Left lung (tissue), 4 donors: ENCODE measurements at regions not wholly inside any gene's neighbourhood (a gene's known extent, or its start where the extent isn't known, plus 50 kb on each side); places are given as distances from the start of the nearest gene placed in this dataset.
"Not testable (repeated sequence)": the region's sequence is repeated elsewhere in the genome, so short reads cannot be mapped to it uniquely, and the experiment has no call there.

Experiments used
- ATAC-seq: fragments of 200-7000 bp; cut with Tn5 transposase; one replicate; pipeline ENCODE4 v1.9.1; 2020; ENCODE audit warnings: moderate library complexity
- DNase-seq, 4 donors: peaks; one replicate each; pipeline ENCODE4 v3.0.0-alpha.2; 2013 to 2020
- H3K27ac ChIP-seq, 2 donors: fragments of 200-600 bp; sonication (generic) in 1 of 2; one replicate each; pipeline versions ENCODE4 v1.5.0 to v1.8.0; 2020 to 2021
- H3K27me3 ChIP-seq, 2 donors: fragments of 200-600 bp; sonication (generic) in 1 of 2; one replicate each; pipeline versions ENCODE4 v1.5.0 to v1.8.0; 2020 to 2021
- H3K36me3 ChIP-seq, 2 donors: fragments of 200-600 bp; sonication (generic) in 1 of 2; one replicate each; pipeline versions ENCODE4 v1.5.0 to v1.8.0; 2020 to 2021
- H3K4me1 ChIP-seq, 2 donors: fragments of 200-600 bp; one replicate each; pipeline ENCODE4 v1.8.0; 2021
- H3K4me3 ChIP-seq, 2 donors: fragments of 200-600 bp; sonication (generic) in 1 of 2; one replicate each; pipeline versions ENCODE4 v1.5.0 to v1.8.0; 2020 to 2021; ENCODE audit warnings: mild to moderate bottlenecking in 1 of 2
- H3K9me3 ChIP-seq, 2 donors: fragments of 200-600 bp; sonication (generic) in 1 of 2; one replicate each; pipeline versions ENCODE4 v1.5.0 to v1.8.0; 2020 to 2021
- intact Hi-C, 2 donors: fragments of 100-400 bp; cut with DNase I; formaldehyde crosslinking; loops; one replicate each; pipeline versions ENCODE4 v1.11.2 to v1.14.2; 2022
- TF ChIP-seq, protein P1 (sequence below), 2 donors: fragments of 200-600 bp; sonication (generic) in 1 of 2; IDR thresholded peaks; one replicate each; pipeline versions ENCODE4 v1.5.0 to v1.8.0; 2021; ENCODE audit warnings: antibody characterized with exemption in 2 of 2
- donor health status: DM: no; HTN: yes; CAD: no.
- donor health status: DM: no; HTN: no; CAD: no.

DNA sequence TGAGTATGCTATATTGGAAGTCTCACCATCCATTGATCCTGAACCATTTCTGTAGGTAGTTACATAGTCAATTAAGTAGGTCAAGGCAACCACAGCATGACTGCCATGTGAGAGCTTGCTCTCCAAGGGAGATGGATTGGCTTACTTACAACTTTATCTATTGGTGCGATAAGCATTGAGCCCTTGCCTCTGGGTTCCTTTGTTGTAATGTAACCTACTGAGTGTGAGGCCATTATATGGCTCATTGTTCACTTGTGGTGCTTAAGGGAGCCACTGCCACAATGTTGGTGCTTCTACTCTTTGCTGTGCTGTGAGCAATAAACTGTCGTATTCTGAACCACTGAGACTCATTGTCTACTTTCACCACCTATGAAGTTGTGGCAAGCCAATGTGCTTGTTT is 510.6 kb upstream of the ITGA1 start:
- no peak for ATAC-seq
- intact Hi-C loops, result no loop called here
- H3K9me3 ChIP-seq, result peaks cover 0 to 17% of the 10 kb centered on the region in 2 donors
- H3K36me3 ChIP-seq, result no peaks in the 10 kb centered on the region
- no peaks in the 10 kb centered on the region for H3K27me3 ChIP-seq
- no peak for DNase-seq
- TF ChIP-seq, protein P1, sequence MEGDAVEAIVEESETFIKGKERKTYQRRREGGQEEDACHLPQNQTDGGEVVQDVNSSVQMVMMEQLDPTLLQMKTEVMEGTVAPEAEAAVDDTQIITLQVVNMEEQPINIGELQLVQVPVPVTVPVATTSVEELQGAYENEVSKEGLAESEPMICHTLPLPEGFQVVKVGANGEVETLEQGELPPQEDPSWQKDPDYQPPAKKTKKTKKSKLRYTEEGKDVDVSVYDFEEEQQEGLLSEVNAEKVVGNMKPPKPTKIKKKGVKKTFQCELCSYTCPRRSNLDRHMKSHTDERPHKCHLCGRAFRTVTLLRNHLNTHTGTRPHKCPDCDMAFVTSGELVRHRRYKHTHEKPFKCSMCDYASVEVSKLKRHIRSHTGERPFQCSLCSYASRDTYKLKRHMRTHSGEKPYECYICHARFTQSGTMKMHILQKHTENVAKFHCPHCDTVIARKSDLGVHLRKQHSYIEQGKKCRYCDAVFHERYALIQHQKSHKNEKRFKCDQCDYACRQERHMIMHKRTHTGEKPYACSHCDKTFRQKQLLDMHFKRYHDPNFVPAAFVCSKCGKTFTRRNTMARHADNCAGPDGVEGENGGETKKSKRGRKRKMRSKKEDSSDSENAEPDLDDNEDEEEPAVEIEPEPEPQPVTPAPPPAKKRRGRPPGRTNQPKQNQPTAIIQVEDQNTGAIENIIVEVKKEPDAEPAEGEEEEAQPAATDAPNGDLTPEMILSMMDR (IDR thresholded peaks at IDR 0.05), result no peak
- no peak overlapping the region for H3K4me3 ChIP-seq
- H3K4me1 ChIP-seq, result no peaks in the 10 kb centered on the region
- H3K27ac ChIP-seq, result no peak overlapping the region

DNA sequence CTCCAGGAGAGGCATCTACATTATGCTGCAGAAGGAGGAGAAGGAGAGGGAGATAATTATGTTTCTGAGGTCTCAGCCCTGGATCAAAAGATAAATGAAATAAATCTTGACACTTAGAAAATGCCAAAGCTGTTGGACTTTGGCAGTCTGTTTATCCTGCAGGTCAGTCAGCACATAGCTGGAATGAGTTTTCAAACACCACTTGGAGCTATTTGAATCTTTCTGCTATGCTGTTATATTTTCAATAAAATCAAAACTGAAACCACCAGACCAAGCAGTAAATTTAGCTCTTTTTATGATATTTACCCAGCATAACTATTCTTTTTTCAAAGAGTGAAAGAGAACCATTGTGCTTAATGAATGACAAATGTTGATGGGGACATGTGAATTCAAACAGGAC is 505.1 kb upstream of the ITGA1 start:
- no peaks in the 10 kb centered on the region for H3K27me3 ChIP-seq
- ATAC-seq, result no peak
- no peak for DNase-seq
- peaks cover 0 to 17% of the 10 kb centered on the region in 2 donors for H3K9me3 ChIP-seq
- H3K4me1 ChIP-seq, result no peaks in the 10 kb centered on the region
- TF ChIP-seq, protein P1 (IDR thresholded peaks at IDR 0.05), result no peak
- no peak overlapping the region for H3K27ac ChIP-seq
- H3K36me3 ChIP-seq, result no peaks in the 10 kb centered on the region
- intact Hi-C loops, result no loop called here
- no peak overlapping the region for H3K4me3 ChIP-seq

DNA sequence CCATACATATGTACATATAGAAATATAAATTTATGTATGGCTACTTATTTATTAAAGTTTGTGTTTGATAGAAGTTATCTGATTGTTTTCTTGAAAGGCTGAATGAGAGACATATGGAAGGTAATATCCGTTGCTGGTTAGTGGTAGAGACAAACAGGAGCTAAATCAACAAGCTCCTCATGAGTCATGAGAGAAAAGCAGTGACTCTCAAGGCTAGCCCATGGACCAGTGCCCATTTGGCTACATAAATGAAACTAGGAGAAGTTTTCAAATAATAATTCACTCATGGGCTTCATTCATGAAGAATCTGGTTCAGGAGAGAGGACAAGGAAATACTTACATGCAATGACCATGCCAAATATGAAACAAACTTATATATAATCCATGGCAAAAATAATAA is 504.5 kb upstream of the ITGA1 start:
- H3K27me3 ChIP-seq, result no peaks in the 10 kb centered on the region
- no peak overlapping the region for H3K4me3 ChIP-seq
- peaks cover 0 to 16% of the 10 kb centered on the region in 2 donors for H3K9me3 ChIP-seq
- intact Hi-C loops, result no loop called here
- TF ChIP-seq, protein P1 (IDR thresholded peaks at IDR 0.05), result no peak
- no peaks in the 10 kb centered on the region for H3K4me1 ChIP-seq
- peak; percentile 44 for ATAC-seq
- no peak for DNase-seq
- H3K27ac ChIP-seq, result no peak overlapping the region
- H3K36me3 ChIP-seq, result no peaks in the 10 kb centered on the region

DNA sequence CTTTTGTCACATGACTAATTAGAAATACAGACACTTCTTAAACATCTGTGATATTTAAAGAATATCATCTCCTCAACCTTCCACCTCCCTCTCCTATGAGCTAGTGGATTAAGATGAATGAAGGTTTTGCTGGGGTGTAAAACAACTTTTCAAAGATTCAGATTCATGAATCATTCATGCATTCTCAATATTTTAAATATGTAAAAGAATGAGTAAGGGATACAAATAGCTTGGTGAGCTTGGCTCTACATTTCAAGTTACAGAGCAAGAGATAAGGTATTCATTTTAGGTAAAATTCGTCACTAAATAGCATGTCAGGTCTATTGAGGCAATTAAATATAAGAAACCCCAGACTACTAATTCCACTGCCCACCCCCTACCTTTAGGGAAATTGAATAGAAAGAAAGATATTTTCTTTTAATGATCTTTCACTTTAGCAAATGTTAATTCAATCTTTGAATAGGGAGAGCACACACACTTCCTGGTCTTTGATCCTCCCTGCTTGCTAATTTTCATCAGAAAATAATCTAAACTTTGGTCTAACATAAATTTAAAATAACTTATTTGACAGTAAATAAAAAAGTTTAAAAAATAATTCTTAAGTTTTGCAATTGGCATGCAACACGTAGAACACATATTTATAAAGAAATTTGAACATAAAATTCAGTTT is 486.9 kb upstream of the ITGA1 start:
- intact Hi-C loops, result no loop called here
- no peak for ATAC-seq
- Histone ChIP-seq H3K27me3 (no peaks in the 10 kb centered on the region), H3K27ac (no peak overlapping the region), H3K4me3 (no peak overlapping the region), H3K36me3 (no peaks in the 10 kb centered on the region), H3K9me3 (peaks cover 0 to 37% of the 10 kb centered on the region in 2 donors), H3K4me1 (no peaks in the 10 kb centered on the region)
- TF ChIP-seq, protein P1 (IDR thresholded peaks at IDR 0.05), result no peak
- no peak for DNase-seq

DNA sequence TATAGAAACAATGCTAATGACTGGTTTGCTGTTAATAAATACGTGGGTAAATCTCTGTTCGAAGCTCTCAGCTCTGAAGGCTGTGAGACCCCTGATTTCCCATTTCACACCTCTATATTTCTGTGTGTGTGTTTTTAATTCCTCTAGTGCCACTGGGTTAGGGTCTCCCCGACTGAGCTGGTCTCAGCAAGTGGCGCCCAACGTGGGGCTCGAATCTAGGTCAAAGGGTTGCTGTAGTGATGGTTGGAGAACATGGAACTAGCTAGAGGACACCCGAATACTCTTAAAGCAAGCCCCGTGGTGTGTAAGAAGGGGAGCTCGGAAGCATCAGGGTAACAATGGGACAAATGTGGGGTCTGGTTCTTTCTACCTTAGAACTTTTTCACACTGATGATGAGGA is 482.9 kb upstream of the ITGA1 start:
- not testable (repeated sequence) for H3K36me3 ChIP-seq

More for the DNA sequence above, 482.9 kb upstream of the ITGA1 start:
- intact Hi-C loops, H3K27me3 ChIP-seq, H3K4me3 ChIP-seq, H3K27ac ChIP-seq, H3K4me1 ChIP-seq, DNase-seq, ATAC-seq: not testable (repeated sequence)
- H3K9me3 ChIP-seq, result peaks cover 0 to 67% of the 10 kb centered on the region in 2 donors
